Right lobe of liver (tissue), 6 donors: ENCODE measurements at regions not wholly inside any gene's neighbourhood (a gene's known extent, or its start where the extent isn't known, plus 50 kb on each side); places are given as distances from the start of the nearest gene placed in this dataset.

Experiments used
- ATAC-seq, 4 donors: fragments of 200-7000 bp; cut with Tn5 transposase; one replicate each; pipeline ENCODE4 v1.9.1; 2020; ENCODE audit warnings: mild to moderate bottlenecking in 4 of 4, moderate library complexity in 4 of 4
- DNase-seq, 3 donors: peaks; one replicate each; pipeline ENCODE4 v3.0.0-alpha.2; 2020
- H3K27ac ChIP-seq, 3 donors: fragments of 200-600 bp; one replicate each; pipeline ENCODE4 v1.8.0; 2022
- H3K27me3 ChIP-seq, 2 donors: fragments of 200-600 bp; one replicate each; pipeline ENCODE4 v1.8.0; 2022
- H3K36me3 ChIP-seq, 4 donors: fragments of 200-600 bp; sonication (generic) in 1 of 4; one replicate each; pipeline versions ENCODE4 v1.5.1 to v1.8.0; 2017 to 2022; ENCODE audit warnings: control low read depth in 1 of 4
- H3K4me1 ChIP-seq, 4 donors: fragments of 200-600 bp; sonication (generic) in 1 of 4; one replicate each; pipeline versions ENCODE4 v1.5.1 to v1.8.0; 2017 to 2022; ENCODE audit warnings: control low read depth in 1 of 4
- H3K4me3 ChIP-seq, 3 donors: fragments of 200-600 bp; one replicate each; pipeline ENCODE4 v1.8.0; 2022
- H3K9me3 ChIP-seq, 4 donors: fragments of 200-600 bp; sonication (generic) in 1 of 4; one replicate each; pipeline versions ENCODE4 v1.5.1 to v1.8.0; 2017 to 2022; ENCODE audit warnings: control low read depth in 1 of 4
- POLR2A ChIP-seq: fragments of 450-650 bp; IDR thresholded peaks from one replicate; pipeline ENCODE4 v1.6.1; 2017; ENCODE audit warnings: antibody characterized with exemption, mild to moderate bottlenecking
- WGBS: methylation state at CpG from one replicate; pipeline ENCODE4 v1.1.6; 2018; ENCODE audit warnings: low coverage, low lambda C conversion rate; ENCODE audit not compliant: insufficient coverage; ENCODE audit errors: missing lambda C conversion rate; 5-methylcytosine and 5-hydroxymethylcytosine counted together
- intact Hi-C, 2 donors: fragments of 100-400 bp; cut with DNase I; formaldehyde crosslinking; loops; one replicate each; pipeline versions ENCODE4 v1.11.2 to v1.14.1; 2022
- TF ChIP-seq, protein P1 (sequence below), 4 donors: fragments of 200-600 bp in 3 of 4; fragments of 450-650 bp in 1 of 4; IDR thresholded peaks; one replicate each; pipeline versions ENCODE4 v1.5.1 to v1.8.0; 2016 to 2022; ENCODE audit warnings: antibody characterized with exemption in 4 of 4, mild to moderate bottlenecking in 2 of 4
- donor health status: DM: no; HTN: yes; CAD: no.
- donor health status: DM: no; HTN: no; CAD: no.
- donor health status: DM: no; HTN: no; CAD: no.
- donor health status: DM: no; HTN: yes; CAD: no.
- donor health status: DM: no; HTN: yes; CAD: no.

GRCh38 chr7:16007911-16008310, 321.4 kb upstream of the MEOX2 start:
- no peaks in the 10 kb centered on the region for H3K36me3 ChIP-seq
- H3K27me3 ChIP-seq: no peaks in the 10 kb centered on the region
- no peak for DNase-seq
- H3K4me3 ChIP-seq: no peak overlapping the region
- ATAC-seq: no peak
- no peaks in the 10 kb centered on the region for H3K4me1 ChIP-seq
- H3K27ac ChIP-seq: no peak overlapping the region
- WGBS: 66% methylated on average over 2 of the region's 2 CpGs
- intact Hi-C loops: no loop called here
- TF ChIP-seq, protein P1, sequence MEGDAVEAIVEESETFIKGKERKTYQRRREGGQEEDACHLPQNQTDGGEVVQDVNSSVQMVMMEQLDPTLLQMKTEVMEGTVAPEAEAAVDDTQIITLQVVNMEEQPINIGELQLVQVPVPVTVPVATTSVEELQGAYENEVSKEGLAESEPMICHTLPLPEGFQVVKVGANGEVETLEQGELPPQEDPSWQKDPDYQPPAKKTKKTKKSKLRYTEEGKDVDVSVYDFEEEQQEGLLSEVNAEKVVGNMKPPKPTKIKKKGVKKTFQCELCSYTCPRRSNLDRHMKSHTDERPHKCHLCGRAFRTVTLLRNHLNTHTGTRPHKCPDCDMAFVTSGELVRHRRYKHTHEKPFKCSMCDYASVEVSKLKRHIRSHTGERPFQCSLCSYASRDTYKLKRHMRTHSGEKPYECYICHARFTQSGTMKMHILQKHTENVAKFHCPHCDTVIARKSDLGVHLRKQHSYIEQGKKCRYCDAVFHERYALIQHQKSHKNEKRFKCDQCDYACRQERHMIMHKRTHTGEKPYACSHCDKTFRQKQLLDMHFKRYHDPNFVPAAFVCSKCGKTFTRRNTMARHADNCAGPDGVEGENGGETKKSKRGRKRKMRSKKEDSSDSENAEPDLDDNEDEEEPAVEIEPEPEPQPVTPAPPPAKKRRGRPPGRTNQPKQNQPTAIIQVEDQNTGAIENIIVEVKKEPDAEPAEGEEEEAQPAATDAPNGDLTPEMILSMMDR (IDR thresholded peaks at IDR 0.05): no peak
- no peak for TF ChIP-seq POLR2A
- no peaks in the 10 kb centered on the region for H3K9me3 ChIP-seq

DNA sequence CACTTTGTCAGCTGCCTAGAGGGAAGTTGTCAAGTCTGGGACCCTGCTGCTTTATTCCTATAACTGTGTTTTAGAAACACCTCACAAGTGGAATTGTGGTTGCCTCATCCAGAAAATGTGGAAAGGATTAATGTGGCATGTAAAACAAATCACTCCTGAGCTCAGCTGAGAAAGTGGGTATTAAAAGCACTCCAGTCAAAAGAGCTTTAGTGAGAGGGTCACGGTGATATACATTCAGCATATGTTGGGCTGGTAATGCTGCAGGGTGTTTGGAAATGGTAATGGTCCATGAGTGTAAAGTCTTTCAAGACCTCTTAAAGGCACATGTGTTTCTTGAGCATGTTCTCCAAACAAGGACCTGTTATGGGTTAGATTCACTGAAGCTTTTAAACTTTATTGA, 318.2 kb upstream of the MEOX2 start:
- TF ChIP-seq POLR2A: no peak
- TF ChIP-seq, protein P1 (IDR thresholded peaks at IDR 0.05): no peak
- DNase-seq: no peak
- ATAC-seq: no peak
- WGBS: 56% methylated on average over 1 of the region's 1 CpG
- Histone ChIP-seq H3K4me1 (no peaks in the 10 kb centered on the region), H3K27ac (no peak overlapping the region), H3K9me3 (no peaks in the 10 kb centered on the region), H3K36me3 (no peaks in the 10 kb centered on the region), H3K27me3 (no peaks in the 10 kb centered on the region), H3K4me3 (no peak overlapping the region)
- intact Hi-C loops: no loop called here

- ATAC-seq (no peak), DNase-seq (no peak)
- Histone ChIP-seq H3K9me3 (no peaks in the 10 kb centered on the region), H3K27me3 (no peaks in the 10 kb centered on the region), H3K4me3 (no peak overlapping the region), H3K4me1 (no peaks in the 10 kb centered on the region), H3K27ac (no peak overlapping the region), H3K36me3 (no peaks in the 10 kb centered on the region)
- 98% methylated on average over 5 of the region's 5 CpGs for WGBS
- TF ChIP-seq, protein P1 (IDR thresholded peaks at IDR 0.05): no peak
- TF ChIP-seq POLR2A: no peak
- intact Hi-C loops: no loop called here
Observed at GRCh38 chr7:16001477-16001876, 315.0 kb upstream of the MEOX2 start.

DNA sequence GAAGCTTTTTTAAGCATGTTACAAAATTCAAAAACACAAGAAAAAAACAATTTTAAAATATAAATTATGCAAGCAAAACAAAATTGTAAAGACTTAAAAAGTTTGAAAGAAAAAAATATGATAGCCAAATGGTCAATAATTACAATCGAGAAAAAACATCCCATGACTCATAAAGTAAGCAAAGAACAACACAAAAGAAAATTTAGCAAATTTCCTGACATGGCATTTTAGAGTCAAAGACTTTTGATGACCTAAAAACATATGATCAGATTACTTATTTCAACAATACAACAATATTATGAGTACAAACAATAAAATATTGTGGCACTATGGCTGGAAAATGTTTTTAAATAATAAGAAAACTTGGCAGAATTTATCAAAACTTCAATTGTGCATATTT, 312.1 kb upstream of the MEOX2 start:
- Histone ChIP-seq H3K4me3 (no peak overlapping the region), H3K27ac (no peak overlapping the region), H3K4me1 (no peaks in the 10 kb centered on the region), H3K9me3 (no peaks in the 10 kb centered on the region), H3K36me3 (no peaks in the 10 kb centered on the region), H3K27me3 (no peaks in the 10 kb centered on the region)
- TF ChIP-seq, protein P1 (IDR thresholded peaks at IDR 0.05): no peak
- TF ChIP-seq POLR2A: no peak
- WGBS: 32% methylated on average over 1 of the region's 1 CpG
- DNase-seq (no peak), ATAC-seq (no peak)
- intact Hi-C loops: no loop called here

GRCh38 chr7:15995027-15995426, 308.5 kb upstream of the MEOX2 start:
- TF ChIP-seq, protein P1 (IDR thresholded peaks at IDR 0.05): no peak
- TF ChIP-seq POLR2A: no peak
- Histone ChIP-seq H3K9me3 (no peaks in the 10 kb centered on the region), H3K4me3 (no peak overlapping the region), H3K27ac (no peak overlapping the region), H3K36me3 (no peaks in the 10 kb centered on the region), H3K27me3 (no peaks in the 10 kb centered on the region), H3K4me1 (no peaks in the 10 kb centered on the region)
- ATAC-seq: no peak
- intact Hi-C loops: no loop called here
- WGBS: 70% methylated on average over 1 of the region's 1 CpG
- DNase-seq: no peak
